HG02852 (cell line): ENCODE measurements at regions not wholly inside any gene's neighbourhood (a gene's known extent, or its start where the extent isn't known, plus 50 kb on each side); places are given as distances from the start of the nearest gene placed in this dataset.
"Not testable (repeated sequence)": the region's sequence is repeated elsewhere in the genome, so short reads cannot be mapped to it uniquely, and the experiment has no call there.

Experiments used
- ATAC-seq: cut with Tn5 transposase; IDR thresholded peaks from one replicate; pipeline ENCODE4 v1.9.1; 2021; ENCODE audit warnings: mild to moderate bottlenecking, moderate library complexity; ENCODE audit not compliant: unreplicated experiment

DNA sequence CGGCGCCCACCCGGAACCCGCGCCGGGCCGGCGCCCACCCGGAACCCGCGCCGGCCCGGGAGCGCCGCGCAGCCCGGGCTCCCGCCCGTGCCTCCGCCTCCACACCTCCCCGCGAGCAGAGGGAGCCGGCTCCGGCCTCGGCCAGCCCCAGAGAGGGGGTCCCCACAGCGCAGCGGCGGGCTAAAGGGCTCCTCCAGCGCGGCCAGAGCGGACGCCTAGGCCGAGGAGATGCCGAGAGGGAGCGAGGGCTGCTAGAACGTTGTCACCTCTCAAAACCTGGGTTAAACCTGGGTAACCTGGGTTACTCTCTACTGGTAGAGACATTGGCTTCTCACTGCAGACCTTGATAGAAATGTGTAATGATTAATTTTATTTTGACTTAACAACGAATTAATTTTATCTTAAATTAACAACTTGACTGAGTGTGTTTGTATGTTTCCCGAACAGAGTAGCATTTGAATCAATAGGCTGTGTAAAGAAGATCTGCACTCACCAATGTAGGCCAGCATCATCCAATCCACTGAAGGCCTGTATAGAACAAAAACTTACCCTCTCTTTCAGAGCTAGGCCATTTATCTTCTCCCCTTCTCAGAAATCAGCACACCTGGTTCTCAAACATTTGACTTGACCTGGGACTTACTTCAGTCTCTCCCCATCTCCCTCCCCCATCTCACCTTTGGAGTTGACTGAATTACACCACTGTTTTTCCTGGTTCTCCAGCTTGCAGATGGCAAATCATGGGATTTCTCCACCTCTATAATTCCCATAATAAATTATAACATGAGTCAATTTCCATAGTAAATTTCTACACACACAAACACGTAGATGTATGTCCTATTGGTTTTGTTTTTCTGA is 242.7 kb downstream of the ASXL3 start:
- ATAC-seq, result no peak

DNA sequence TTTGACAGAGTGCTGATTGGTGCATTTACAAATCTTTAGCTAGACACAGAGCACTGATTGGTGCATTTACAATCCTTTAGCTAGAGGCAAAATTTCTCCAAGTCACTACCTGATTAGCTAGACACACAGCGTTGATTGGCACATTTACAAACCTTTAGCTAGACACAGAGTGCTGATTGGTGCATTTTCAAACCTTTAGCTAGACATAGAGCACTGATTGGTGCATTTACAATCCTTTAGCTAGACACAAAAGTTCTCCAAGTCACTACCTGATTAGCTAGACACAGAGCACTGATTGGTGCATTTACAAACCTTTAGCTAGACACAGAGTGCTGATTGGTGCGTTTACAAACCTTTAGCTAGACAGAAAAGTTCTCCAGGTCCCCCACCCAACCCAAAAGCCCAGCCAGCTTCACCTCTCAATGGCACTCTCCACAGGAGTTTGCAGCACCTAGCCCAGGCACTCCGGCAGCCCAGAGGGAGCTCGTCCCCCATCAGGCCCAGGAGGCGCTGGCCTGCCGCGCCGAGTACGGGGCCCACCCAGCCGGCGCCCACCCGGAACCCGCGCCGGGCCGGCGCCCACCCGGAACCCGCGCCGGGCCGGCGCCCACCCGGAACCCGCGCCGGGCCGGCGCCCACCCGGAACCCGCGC is 241.8 kb downstream of the ASXL3 start:
- ATAC-seq, result not testable (repeated sequence)

DNA sequence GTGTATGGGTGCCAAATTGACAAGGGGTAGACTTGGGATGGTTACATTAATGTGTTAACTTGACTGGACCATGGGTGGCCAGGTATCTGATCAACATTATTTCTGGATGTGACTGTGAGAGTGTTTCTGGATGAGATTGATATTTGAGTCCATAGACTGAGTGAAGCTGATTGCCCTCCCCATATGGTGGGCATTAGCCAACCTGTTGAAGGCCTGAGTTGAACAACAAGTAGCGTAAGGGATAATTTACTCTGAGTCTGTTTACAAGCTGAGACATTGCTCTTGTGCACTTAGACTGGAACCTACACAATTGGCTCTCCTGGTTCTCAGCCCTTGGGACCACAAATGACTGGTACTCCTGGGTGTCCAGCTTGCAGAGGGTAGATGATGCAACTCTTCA is 240.1 kb downstream of the ASXL3 start:
- no peak for ATAC-seq

DNA sequence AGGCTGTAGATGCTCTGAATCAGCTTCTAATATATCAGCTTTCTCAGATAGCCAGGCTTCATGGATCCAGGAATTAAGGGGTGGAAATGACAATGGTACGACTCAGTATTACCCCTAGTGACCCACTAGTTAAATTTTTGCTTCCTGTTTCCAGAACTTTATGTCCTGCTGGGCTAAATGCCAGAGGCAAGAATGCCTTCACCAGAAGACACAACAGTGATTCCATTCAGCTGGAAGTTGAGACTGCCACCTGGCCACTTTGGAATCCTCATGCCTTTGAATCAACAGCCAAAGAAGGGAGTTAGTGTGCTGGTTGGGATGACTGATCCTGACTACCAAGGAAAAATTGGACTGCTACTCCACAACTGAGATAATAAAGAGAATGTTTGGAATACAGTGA is 239.1 kb downstream of the ASXL3 start:
- no peak for ATAC-seq

DNA sequence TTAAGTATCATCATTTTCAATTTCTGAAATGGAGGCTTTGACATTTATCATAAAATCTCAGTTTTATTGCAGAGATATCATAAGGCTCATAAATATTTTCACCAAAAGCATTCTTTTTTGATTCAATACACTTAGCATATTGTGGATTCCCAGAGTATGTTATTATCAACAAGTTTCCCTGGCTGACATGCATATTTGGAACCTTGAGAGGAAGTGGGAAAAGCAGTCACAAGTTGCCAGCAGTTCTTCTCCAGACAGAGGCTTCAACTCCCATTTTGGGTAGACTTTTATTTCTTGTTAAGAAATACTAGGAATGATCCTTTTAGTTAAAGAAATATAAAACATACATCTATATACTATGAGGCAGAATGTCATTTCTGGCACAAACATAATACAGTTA is 236.5 kb downstream of the ASXL3 start:
- ATAC-seq, result no peak

DNA sequence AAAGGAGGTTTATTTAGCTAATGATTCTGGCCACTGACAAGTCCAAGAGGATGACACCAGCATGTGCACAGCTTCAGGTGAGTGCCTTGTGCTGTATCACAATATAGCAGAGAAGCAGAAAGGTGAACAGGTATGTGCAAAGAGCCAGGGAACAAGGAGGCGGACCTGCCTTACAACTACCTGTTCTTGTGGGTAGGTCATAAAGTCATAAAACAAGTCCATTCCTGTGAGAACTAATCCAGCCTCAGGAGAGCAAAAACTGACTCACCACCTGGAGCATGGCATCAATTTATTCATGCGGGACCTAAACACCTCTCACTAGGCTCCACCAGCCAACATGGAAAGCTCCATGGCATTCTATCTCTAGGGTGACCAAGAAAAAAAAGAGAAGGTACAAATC is 234.2 kb downstream of the ASXL3 start:
- ATAC-seq, result no peak

DNA sequence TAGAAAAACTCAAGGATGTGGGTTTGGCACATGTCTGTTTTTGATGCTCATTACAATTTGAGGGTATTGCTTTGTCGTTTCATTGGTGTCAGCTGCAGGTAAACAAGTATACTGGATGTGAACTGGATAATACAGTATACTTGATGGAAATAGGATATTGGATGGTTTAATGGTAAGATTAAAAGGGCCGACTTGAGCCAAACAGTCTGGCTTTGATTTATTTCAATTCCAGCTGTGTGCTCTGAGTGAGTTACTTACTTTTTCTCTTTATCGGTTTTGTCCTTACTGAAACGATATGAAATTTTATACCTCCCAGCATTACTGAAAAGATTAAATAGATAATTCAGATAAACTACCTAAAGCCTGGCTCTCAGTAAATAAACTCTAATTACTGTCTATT is 227.6 kb downstream of the ASXL3 start:
- no peak for ATAC-seq

DNA sequence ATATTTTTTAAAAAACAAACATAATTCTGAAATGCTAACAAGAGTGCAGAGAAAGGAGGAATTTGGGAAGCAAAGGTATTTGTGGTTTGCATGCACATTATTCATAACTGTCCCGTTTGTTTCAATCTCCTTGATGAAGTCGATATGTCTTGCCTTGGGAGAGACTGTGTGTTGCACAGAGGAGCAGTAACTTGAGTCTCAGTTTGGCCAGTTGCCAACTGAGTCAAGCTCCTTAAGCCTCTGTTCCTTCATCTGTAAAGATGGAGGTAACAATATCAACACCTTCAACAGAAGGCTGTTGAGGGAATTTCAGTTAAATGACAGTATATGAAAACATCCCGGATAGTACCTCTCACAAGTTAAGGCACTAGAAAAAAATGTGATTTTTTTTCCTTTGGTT is 226.2 kb downstream of the ASXL3 start:
- ATAC-seq, result no peak

DNA sequence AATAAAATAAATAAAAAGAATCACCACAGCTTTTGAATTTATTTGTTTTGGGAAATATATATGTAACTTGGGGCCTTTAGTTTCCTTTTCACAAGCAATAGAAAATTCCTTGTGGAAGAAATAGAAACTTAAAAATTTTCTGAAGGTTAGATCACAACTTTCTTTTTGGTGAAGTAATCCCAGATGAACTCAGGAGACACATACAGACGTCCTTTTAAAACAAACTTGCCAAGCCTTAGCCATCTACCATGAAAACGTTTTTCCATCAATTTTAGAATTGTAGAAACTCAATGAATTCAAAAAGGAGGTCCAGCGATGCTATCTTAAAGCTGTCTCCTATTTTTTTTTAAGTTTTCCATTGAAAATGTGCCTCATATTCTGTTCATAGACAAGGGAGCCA is 225.6 kb downstream of the ASXL3 start:
- no peak for ATAC-seq

DNA sequence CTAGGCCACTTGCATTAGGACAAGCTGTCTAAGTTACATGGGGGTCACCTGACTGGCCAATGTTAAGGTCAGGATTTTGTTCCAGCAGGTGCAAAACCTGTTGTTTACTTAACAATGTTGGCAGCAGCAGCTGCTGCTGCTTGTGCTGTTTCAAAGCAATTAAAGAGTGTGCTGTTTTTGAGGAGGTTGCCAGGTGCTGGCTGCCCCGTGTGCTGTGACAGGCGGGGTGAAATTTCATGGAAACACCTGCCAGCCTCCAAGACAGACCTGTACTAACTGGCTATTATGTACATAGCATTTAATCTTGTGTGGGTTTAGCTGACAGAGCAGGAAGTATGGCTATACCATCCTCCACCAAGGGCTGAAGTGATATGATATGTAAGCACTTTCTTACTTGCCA is 224.9 kb downstream of the ASXL3 start:
- ATAC-seq, result no peak
